AG04450 (cell line): ENCODE measurements at regions not wholly inside any gene's neighbourhood (a gene's known extent, or its start where the extent isn't known, plus 50 kb on each side); places are given as distances from the start of the nearest gene placed in this dataset.

Source experiments
- CTCF ChIA-PET: fragments of 300-600, 350-600 bp; formaldehyde crosslinking; extraction: SDS; loops from one replicate; lab custom pipeline; 2022; ENCODE audit warnings: antibody characterized with exemption, inconsistent platforms; lab: Charles Lee
- POLR2A ChIA-PET: fragments of 350-600 bp; formaldehyde crosslinking; extraction: SDS; loops from one replicate; lab custom pipeline; 2021; ENCODE audit warnings: antibody characterized with exemption, inconsistent platforms; lab: Yijun Ruan, JAX
- DNase-seq: peaks from one replicate; pipeline ENCODE4 v3.0.0-alpha.2; 2011; ENCODE audit warnings: low read depth, low spot score
- H3K27ac ChIP-seq: one replicate; pipeline ENCODE4 v1.5.1; 2012; ENCODE audit warnings: low read depth, low read length, control low read depth
- H3K27me3 ChIP-seq: one replicate; pipeline ENCODE4 v1.6.0; 2012; ENCODE audit warnings: low read length; ENCODE audit not compliant: control insufficient read depth, insufficient read depth
- H3K4me3 ChIP-seq: 2 replicates; pipeline ENCODE4 v1.5.1; 2011; ENCODE audit warnings: mild to moderate bottlenecking, low read depth, low read length, control low read depth
- H3K9me3 ChIP-seq: 2 replicates; pipeline ENCODE4 v1.5.1; 2012; ENCODE audit warnings: low read length; ENCODE audit not compliant: control insufficient read depth, insufficient read depth
- TF ChIP-seq, protein P1 (sequence below): IDR thresholded peaks from 2 replicates; pipeline ENCODE4 v1.5.1; 2011; ENCODE audit warnings: low read depth, low read length, control low read depth, inconsistent platforms

DNA sequence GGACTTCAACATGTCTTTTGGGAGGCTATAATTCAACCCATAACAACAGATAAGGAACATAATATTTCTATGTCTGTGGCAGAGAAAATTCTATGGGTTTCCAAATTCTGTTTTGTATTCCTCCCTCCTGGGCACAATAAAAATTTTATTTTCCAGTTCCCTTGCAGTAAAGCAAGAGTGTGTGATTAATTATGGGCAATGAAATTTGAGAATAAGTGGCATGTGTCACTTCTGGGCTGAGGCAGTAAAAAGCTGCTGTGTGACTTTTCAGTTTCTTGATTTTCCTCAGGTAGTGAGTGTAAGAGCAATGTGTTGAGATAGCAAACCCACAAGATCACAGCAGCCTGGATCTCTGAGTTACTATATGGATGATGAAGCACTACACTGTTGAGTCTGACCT, 216.4 kb downstream of the MEIS1 start:
- TF ChIP-seq, protein P1, sequence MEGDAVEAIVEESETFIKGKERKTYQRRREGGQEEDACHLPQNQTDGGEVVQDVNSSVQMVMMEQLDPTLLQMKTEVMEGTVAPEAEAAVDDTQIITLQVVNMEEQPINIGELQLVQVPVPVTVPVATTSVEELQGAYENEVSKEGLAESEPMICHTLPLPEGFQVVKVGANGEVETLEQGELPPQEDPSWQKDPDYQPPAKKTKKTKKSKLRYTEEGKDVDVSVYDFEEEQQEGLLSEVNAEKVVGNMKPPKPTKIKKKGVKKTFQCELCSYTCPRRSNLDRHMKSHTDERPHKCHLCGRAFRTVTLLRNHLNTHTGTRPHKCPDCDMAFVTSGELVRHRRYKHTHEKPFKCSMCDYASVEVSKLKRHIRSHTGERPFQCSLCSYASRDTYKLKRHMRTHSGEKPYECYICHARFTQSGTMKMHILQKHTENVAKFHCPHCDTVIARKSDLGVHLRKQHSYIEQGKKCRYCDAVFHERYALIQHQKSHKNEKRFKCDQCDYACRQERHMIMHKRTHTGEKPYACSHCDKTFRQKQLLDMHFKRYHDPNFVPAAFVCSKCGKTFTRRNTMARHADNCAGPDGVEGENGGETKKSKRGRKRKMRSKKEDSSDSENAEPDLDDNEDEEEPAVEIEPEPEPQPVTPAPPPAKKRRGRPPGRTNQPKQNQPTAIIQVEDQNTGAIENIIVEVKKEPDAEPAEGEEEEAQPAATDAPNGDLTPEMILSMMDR, result no peak
- ChIA-PET POLR2A (no interaction called here), CTCF (no interaction called here)
- no peak for DNase-seq
- Histone ChIP-seq H3K9me3 (no peaks in the 10 kb centered on the region), H3K27ac (no peak overlapping the region), H3K4me3 (no peak overlapping the region), H3K27me3 (no peaks in the 10 kb centered on the region)

DNA sequence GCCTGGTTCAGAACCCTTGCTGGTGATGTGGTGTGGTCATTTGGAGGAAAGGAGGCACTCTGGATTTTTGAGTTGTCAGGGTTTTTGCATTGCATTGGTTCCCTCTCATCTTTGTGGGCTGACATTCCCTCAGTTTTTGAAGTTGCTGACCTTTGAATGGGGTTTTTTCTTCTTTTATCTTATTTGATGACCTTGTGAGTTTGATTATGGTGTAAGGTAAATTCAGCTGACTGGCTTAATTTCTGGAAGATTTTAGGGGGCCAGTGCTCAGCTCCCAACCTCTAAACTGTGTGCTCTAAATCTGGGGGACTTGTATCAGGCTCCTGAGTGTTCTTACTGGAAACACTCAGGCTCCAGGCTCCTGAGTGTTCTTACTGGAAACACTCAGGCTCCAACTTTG, 225.9 kb downstream of the MEIS1 start:
- no peaks in the 10 kb centered on the region; the same call in 1 of the 2 replicates for H3K9me3 ChIP-seq
- no peak overlapping the region for H3K27ac ChIP-seq
- H3K27me3 ChIP-seq, result no peaks in the 10 kb centered on the region
- CTCF ChIA-PET, result no interaction called here
- TF ChIP-seq, protein P1, result no peak
- no peak overlapping the region for H3K4me3 ChIP-seq
- DNase-seq, result no peak
- POLR2A ChIA-PET, result no interaction called here

DNA sequence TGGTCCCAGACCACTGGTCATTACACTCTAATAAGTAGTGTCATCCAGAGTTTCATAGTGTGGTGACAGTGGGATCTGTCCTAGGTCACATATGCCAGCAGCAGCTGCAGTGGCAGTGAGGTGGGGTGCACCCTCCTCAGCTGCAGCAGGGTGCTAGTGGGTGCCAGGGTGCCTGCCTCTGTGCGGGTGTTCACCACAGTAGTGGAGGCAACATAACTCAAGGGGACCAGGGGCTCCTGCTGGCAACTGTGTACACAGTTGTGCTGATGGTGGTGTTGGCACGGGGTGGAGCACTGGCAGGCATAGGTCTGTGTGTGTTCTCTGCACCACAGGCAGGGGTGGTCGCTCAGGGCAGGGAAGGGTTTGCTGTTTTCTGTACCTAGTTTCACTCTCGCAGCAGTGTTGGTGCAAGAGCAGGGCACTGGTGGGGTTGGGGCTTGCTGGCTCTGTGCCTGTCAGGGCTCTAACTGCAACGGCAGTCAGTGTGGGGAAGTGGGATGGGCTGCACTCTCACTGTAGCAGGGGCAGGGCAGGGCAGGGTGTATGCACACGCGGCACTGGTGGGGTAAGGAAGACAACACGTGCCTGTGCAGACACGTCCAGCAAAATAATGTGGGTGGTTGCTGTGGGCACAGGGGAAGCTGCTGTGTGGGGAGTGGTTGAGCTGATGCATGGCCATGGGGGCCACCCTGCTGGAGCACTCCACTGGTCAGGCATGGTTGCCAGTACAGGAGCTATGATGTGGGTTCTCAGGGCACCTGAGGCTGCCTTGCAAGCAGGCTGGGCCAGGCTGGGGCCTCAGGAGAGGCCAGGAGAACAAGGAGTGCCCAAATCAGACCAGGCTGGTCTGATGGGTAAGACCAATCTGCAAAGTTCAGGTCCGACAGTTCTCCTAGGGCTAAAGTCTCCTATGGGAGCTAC, 226.6 kb downstream of the MEIS1 start:
- TF ChIP-seq, protein P1, result no peak
- Histone ChIP-seq H3K27me3 (no peaks in the 10 kb centered on the region), H3K27ac (no peak overlapping the region), H3K4me3 (no peak overlapping the region), H3K9me3 (no peaks in the 10 kb centered on the region; the same call in 1 of the 2 replicates)
- ChIA-PET CTCF (no interaction called here), POLR2A (no interaction called here)
- DNase-seq, result no peak

DNA sequence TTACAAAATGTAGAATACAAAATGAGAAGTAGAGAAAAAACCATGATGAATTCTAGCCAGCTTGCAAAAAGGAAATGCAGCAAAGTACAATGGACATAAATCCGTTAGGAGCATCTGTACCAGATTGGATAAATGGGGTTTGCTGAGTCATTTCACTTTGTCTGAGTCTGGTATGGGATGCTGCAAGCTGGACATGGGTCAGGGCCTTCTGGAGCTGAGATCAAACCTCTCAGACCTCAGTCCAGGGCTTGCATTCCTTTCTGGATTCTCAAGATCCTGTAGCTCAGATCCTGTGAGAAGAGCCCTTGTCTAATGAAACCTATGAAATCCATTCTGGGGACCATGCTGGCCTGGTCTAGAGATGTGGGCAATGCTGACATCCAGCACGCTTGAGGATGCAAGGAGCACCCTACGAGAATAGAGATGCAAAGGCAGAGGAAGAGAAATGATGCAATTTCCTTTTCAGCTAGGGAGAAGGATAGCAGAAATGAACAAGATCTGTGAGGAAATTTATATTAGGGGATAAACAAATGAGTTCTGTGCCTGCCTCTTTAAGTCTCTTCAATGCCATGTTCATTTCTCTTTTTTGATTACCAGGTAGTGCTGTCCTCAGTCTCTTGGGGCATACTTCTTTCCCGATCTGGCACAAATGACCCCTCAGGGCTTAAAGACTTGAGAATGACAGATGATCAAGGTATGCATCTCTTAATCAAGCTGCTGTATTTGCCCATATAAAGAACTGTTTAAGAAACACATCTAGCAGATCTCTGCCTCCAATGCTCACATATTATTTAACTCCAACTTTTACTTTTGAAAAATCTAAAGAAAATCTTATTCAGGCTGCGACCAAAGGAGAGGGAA, 230.4 kb downstream of the MEIS1 start:
- H3K27me3 ChIP-seq, result no peaks in the 10 kb centered on the region
- no peak overlapping the region for H3K4me3 ChIP-seq
- TF ChIP-seq, protein P1, result no peak
- ChIA-PET CTCF (interaction anchor here (1.0 kb wide), 1 partner anchor 34 kb away, joined by 3 read pairs; no protein-coding TSS in a partner anchor), POLR2A (interaction anchor here (0.7 kb wide), 1 partner anchor 360 kb away, joined by 3 read pairs; no protein-coding TSS in a partner anchor)
- H3K27ac ChIP-seq, result peak overlapping the region; percentile 54
- H3K9me3 ChIP-seq, result no peaks in the 10 kb centered on the region; the same call in 1 of the 2 replicates
- DNase-seq, result peak; percentile 8

DNA sequence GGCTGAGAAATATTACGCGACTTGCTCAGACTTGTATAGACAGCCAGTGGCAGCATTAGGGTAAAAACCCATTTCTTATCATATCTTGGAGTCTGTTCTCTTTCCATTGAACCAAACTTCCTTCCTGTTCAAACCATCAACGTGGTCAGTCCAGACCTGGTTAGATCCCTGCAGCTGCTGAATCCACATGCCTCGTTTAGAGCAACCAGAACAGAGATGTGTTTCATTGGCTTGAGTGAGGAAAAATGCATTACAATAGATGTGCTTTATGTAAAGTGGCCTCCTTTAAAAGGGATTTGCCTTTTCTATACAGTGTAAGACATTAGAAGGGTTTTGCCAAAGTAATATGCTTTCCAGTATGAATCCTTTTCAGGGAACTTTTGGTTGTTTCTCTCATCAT, 232.4 kb downstream of the MEIS1 start:
- Histone ChIP-seq H3K9me3 (no peaks in the 10 kb centered on the region), H3K4me3 (no peak overlapping the region), H3K27me3 (no peaks in the 10 kb centered on the region), H3K27ac (no peak overlapping the region)
- ChIA-PET CTCF (no interaction called here), POLR2A (no interaction called here)
- DNase-seq, result no peak
- TF ChIP-seq, protein P1, result no peak
